Liver (tissue), 3 donors: ENCODE measurements at regions not wholly inside any gene's neighbourhood (a gene's known extent, or its start where the extent isn't known, plus 50 kb on each side); places are given as distances from the start of the nearest gene placed in this dataset.

ENCODE experiments used
- FOXA1 ChIP-seq: IDR thresholded peaks from 2 replicates; pipeline ENCODE4 v1.6.1; 2016; ENCODE audit warnings: antibody characterized with exemption
- JUND ChIP-seq, 2 donors: IDR thresholded peaks; 2 replicates each; pipeline ENCODE4 v1.6.1; 2016; ENCODE audit warnings: antibody characterized with exemption in 2 of 2
- SP1 ChIP-seq: IDR thresholded peaks from 2 replicates; pipeline ENCODE4 v1.6.1; 2018; ENCODE audit warnings: antibody characterized with exemption, mild to moderate bottlenecking
- TAF1 ChIP-seq: conservative IDR thresholded peaks from 2 replicates; pipeline ENCODE4 v1.6.1; 2016; ENCODE audit warnings: antibody characterized with exemption, mild to moderate bottlenecking
- YY1 ChIP-seq: IDR thresholded peaks from 2 replicates; pipeline ENCODE4 v1.6.1; 2016; ENCODE audit warnings: antibody characterized with exemption, mild to moderate bottlenecking
- TF ChIP-seq, protein P1 (sequence below): fragments of 150-350 bp; IDR thresholded peaks from 2 replicates; pipeline ENCODE4 v1.5.1; 2017; ENCODE audit warnings: improper control_type of control experiment, low read depth, low read length; ENCODE audit not compliant: missing input control
- TF ChIP-seq, protein P2 (sequence below): IDR thresholded peaks from 2 replicates; pipeline ENCODE4 v1.6.1; 2016; ENCODE audit warnings: antibody characterized with exemption, mild to moderate bottlenecking
- TF ChIP-seq, protein P3 (sequence below): IDR thresholded peaks from 2 replicates; pipeline ENCODE4 v1.6.1; 2016; ENCODE audit warnings: antibody characterized with exemption
- donor health status: healthy.
- donor health status: healthy.

DNA sequence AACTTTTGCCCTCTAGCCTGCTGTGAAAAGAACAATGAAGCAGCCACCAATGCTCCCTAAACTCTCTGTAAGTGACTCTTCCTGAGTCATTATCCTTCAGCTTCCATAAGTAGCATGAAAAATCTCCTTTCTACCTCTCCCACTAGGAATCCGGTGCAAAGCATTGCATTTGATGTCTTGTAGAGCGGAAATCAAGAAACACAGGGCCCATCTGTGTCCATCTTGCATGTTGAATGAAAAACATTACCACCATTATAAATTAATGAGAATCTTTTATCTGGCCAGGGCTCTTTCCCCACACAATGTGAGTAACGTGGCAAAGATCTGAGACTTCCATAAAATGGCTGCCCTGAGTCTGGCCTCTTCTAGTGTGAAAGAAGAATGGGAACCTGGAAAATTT, 324.4 kb downstream of the ADGRL2 start:
- TF ChIP-seq FOXA1 (no peak), JUND (IDR thresholded peaks at IDR 0.05) (no peak), TAF1 (no peak), SP1 (no peak), YY1 (no peak)
- TF ChIP-seq, protein P1, sequence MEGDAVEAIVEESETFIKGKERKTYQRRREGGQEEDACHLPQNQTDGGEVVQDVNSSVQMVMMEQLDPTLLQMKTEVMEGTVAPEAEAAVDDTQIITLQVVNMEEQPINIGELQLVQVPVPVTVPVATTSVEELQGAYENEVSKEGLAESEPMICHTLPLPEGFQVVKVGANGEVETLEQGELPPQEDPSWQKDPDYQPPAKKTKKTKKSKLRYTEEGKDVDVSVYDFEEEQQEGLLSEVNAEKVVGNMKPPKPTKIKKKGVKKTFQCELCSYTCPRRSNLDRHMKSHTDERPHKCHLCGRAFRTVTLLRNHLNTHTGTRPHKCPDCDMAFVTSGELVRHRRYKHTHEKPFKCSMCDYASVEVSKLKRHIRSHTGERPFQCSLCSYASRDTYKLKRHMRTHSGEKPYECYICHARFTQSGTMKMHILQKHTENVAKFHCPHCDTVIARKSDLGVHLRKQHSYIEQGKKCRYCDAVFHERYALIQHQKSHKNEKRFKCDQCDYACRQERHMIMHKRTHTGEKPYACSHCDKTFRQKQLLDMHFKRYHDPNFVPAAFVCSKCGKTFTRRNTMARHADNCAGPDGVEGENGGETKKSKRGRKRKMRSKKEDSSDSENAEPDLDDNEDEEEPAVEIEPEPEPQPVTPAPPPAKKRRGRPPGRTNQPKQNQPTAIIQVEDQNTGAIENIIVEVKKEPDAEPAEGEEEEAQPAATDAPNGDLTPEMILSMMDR: no peak
- TF ChIP-seq, protein P2, sequence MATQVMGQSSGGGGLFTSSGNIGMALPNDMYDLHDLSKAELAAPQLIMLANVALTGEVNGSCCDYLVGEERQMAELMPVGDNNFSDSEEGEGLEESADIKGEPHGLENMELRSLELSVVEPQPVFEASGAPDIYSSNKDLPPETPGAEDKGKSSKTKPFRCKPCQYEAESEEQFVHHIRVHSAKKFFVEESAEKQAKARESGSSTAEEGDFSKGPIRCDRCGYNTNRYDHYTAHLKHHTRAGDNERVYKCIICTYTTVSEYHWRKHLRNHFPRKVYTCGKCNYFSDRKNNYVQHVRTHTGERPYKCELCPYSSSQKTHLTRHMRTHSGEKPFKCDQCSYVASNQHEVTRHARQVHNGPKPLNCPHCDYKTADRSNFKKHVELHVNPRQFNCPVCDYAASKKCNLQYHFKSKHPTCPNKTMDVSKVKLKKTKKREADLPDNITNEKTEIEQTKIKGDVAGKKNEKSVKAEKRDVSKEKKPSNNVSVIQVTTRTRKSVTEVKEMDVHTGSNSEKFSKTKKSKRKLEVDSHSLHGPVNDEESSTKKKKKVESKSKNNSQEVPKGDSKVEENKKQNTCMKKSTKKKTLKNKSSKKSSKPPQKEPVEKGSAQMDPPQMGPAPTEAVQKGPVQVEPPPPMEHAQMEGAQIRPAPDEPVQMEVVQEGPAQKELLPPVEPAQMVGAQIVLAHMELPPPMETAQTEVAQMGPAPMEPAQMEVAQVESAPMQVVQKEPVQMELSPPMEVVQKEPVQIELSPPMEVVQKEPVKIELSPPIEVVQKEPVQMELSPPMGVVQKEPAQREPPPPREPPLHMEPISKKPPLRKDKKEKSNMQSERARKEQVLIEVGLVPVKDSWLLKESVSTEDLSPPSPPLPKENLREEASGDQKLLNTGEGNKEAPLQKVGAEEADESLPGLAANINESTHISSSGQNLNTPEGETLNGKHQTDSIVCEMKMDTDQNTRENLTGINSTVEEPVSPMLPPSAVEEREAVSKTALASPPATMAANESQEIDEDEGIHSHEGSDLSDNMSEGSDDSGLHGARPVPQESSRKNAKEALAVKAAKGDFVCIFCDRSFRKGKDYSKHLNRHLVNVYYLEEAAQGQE: no peak
- TF ChIP-seq, protein P3, sequence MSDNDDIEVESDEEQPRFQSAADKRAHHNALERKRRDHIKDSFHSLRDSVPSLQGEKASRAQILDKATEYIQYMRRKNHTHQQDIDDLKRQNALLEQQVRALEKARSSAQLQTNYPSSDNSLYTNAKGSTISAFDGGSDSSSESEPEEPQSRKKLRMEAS: no peak
